PC-9 (cell line): ENCODE measurements at regions not wholly inside any gene's neighbourhood (a gene's known extent, or its start where the extent isn't known, plus 50 kb on each side); places are given as distances from the start of the nearest gene placed in this dataset.
A peak's percentile ranks its signal among the peaks of the same experiment; 100 is the strongest.

Source experiments
- BruUV-seq: library from RNA; stranded (reverse); fragments of 400-500 nt; replicated peaks from 2 replicates; lab custom pipeline; 2021; lab: Mats Ljungman, UMichigan
- CTCF ChIA-PET: fragments of 300-600 bp; sonication (Branson Sonifier 250); formaldehyde crosslinking; loops from one replicate; lab custom pipeline; 2022; ENCODE audit warnings: antibody characterized with exemption; lab: Charles Lee
- POLR2A ChIA-PET: fragments of 300-600 bp; sonication (Branson Sonifier 250); formaldehyde crosslinking; loops from one replicate; lab custom pipeline; 2022; ENCODE audit warnings: antibody characterized with exemption; ENCODE audit not compliant: unreplicated experiment; lab: Charles Lee
- DNase-seq, 2 experiments: peaks; one replicate each; pipeline versions ENCODE4 v3.0.0 to v3.0.0-alpha.2; 2015 to 2022; ENCODE audit warnings: mixed read lengths in 1 of 2
- H2AFZ ChIP-seq: fragments of 200-600 bp; sonication (generic); 2 replicates; pipeline ENCODE4 v1.8.1; 2017; ENCODE audit warnings: antibody characterized with exemption
- H3F3A ChIP-seq: fragments of 200-600 bp; sonication (generic); 2 replicates; pipeline ENCODE4 v1.8.1; 2017; ENCODE audit warnings: antibody characterized with exemption, mild to moderate bottlenecking, low read depth; ENCODE audit not compliant: insufficient read depth
- H3K27ac ChIP-seq: fragments of 200-600 bp; sonication (generic); 2 replicates; pipeline ENCODE4 v1.6.1; 2016; ENCODE audit warnings: mixed run types
- H3K27me3 ChIP-seq: fragments of 200-600 bp; sonication (generic); 2 replicates; pipeline ENCODE4 v1.6.1; 2016; ENCODE audit warnings: low read depth, mixed run types; ENCODE audit not compliant: insufficient read depth
- H3K36me3 ChIP-seq: fragments of 200-600 bp; sonication (generic); 2 replicates; pipeline ENCODE4 v1.6.1; 2016; ENCODE audit warnings: low read depth, mixed run types
- H3K4me1 ChIP-seq: fragments of 200-600 bp; sonication (generic); replicated peaks from 2 replicates; pipeline ENCODE4 v1.6.1; 2016; ENCODE audit warnings: mixed run types; ENCODE audit not compliant: insufficient read depth
- H3K4me2 ChIP-seq: fragments of 200-600 bp; sonication (generic); 2 replicates; pipeline ENCODE4 v1.6.1; 2017; ENCODE audit warnings: mixed run types
- H3K4me3 ChIP-seq: fragments of 200-600 bp; sonication (generic); 2 replicates; pipeline ENCODE4 v1.6.1; 2016; ENCODE audit warnings: mixed run types
- H3K79me2 ChIP-seq: fragments of 200-600 bp; sonication (generic); 2 replicates; pipeline ENCODE4 v1.6.1; 2017; ENCODE audit warnings: low read depth, mixed run types
- H3K9me2 ChIP-seq: fragments of 200-600 bp; sonication (generic); 2 replicates; pipeline ENCODE4 v1.8.1; 2017; ENCODE audit warnings: mild to moderate bottlenecking; ENCODE audit not compliant: insufficient read depth
- H3K9me3 ChIP-seq: fragments of 200-600 bp; sonication (generic); 2 replicates; pipeline ENCODE4 v1.8.1; 2016; ENCODE audit warnings: low read depth; ENCODE audit not compliant: insufficient read depth
- H4K20me1 ChIP-seq: fragments of 200-600 bp; sonication (generic); 2 replicates; pipeline ENCODE4 v1.8.1; 2017; ENCODE audit not compliant: insufficient read depth
- CTCF ChIP-seq: fragments of 200-600 bp; sonication (generic); conservative IDR thresholded peaks from 2 replicates; pipeline ENCODE4 v1.6.1; 2017; ENCODE audit warnings: mixed run types, antibody characterized with exemption, mild to moderate bottlenecking, moderate library complexity
- EZH2 ChIP-seq: fragments of 200-600 bp; sonication (generic); IDR thresholded peaks from 2 replicates; pipeline ENCODE4 v1.8.0; 2017; ENCODE audit warnings: antibody characterized with exemption, low read depth
- intact Hi-C: fragments of 100-400 bp; cut with micrococcal nuclease; formaldehyde crosslinking; loops from one replicate; pipeline ENCODE4 v1.10.0; 2022; ENCODE audit not compliant: unreplicated experiment

- no peak overlapping the region for H3K27ac ChIP-seq
- no peaks in the 10 kb centered on the region for H3K9me2 ChIP-seq
- no peaks in the 10 kb centered on the region for H3K27me3 ChIP-seq
- H3F3A ChIP-seq: peaks cover 19% of the 10 kb centered on the region
- peaks cover 44% of the 10 kb centered on the region for H3K4me1 ChIP-seq
- DNase-seq: no peak
- H3K9me3 ChIP-seq: peaks cover 4% of the 10 kb centered on the region
- H3K36me3 ChIP-seq: no peaks in the 10 kb centered on the region
- CTCF ChIA-PET: no interaction called here
- no peaks in the 10 kb centered on the region for H3K79me2 ChIP-seq
- H4K20me1 ChIP-seq: no peaks in the 10 kb centered on the region
- no TSS peak for BruUV-seq
- H2AFZ ChIP-seq: no peak overlapping the region
- intact Hi-C loops: no loop called here
- no peak overlapping the region for H3K4me2 ChIP-seq
- no peak overlapping the region for H3K4me3 ChIP-seq
- TF ChIP-seq EZH2 (no peak), CTCF (no peak)
- POLR2A ChIA-PET: no interaction called here
These were observed 90.2 kb upstream of the VCAM1 start for GRCh38 chr1:100629391-100629790.

GRCh38 chr1:100631015-100631551 is 88.5 kb upstream of the VCAM1 start:
- TF ChIP-seq EZH2 (no peak), CTCF (no peak)
- Histone ChIP-seq H3K27ac (peak overlapping the region; percentile 54), H3K36me3 (no peaks in the 10 kb centered on the region), H3K4me2 (peak overlapping the region; percentile 34), H3K4me1 (peaks cover 30% of the 10 kb centered on the region), H2AFZ (peak overlapping the region; percentile 45), H3K4me3 (no peak overlapping the region), H4K20me1 (no peaks in the 10 kb centered on the region), H3K9me3 (peaks cover 4% of the 10 kb centered on the region), H3F3A (peaks cover 17% of the 10 kb centered on the region), H3K27me3 (no peaks in the 10 kb centered on the region), H3K79me2 (no peaks in the 10 kb centered on the region), H3K9me2 (no peaks in the 10 kb centered on the region)
- ChIA-PET POLR2A (no interaction called here), CTCF (interaction anchor here (0.6 kb wide), 2 partner anchors 77 to 187 kb away, joined by 3 read pairs; no protein-coding TSS in a partner anchor)
- no TSS peak for BruUV-seq
- intact Hi-C loops: no loop called here
- peak; percentile 31 to 91 for DNase-seq

GRCh38 chr1:100642826-100643225 is 76.7 kb upstream of the VCAM1 start:
- no peak for TF ChIP-seq EZH2
- no peak for TF ChIP-seq CTCF
- CTCF ChIA-PET: no interaction called here
- H2AFZ ChIP-seq: no peak overlapping the region
- no peak overlapping the region for H3K4me3 ChIP-seq
- no TSS peak for BruUV-seq
- POLR2A ChIA-PET: no interaction called here
- H3K27me3 ChIP-seq: no peaks in the 10 kb centered on the region
- no peaks in the 10 kb centered on the region for H3K9me2 ChIP-seq
- intact Hi-C loops: no loop called here
- no peaks in the 10 kb centered on the region for H4K20me1 ChIP-seq
- no peaks in the 10 kb centered on the region for H3K79me2 ChIP-seq
- DNase-seq: no peak
- H3F3A ChIP-seq: no peaks in the 10 kb centered on the region
- no peaks in the 10 kb centered on the region for H3K36me3 ChIP-seq
- no peaks in the 10 kb centered on the region for H3K9me3 ChIP-seq
- no peak overlapping the region for H3K27ac ChIP-seq
- no peak overlapping the region for H3K4me2 ChIP-seq
- H3K4me1 ChIP-seq: no peaks in the 10 kb centered on the region
